T-helper 1 cell treated with Interleukin-12 subunit alpha and Interleukin-12 subunit beta and Interleukin-4 antibody, amounts not matched to agents 30 ng/mL and 1 ng/mL, for 36 hours (primary cell): ENCODE measurements at regions not wholly inside any gene's neighbourhood (a gene's known extent, or its start where the extent isn't known, plus 50 kb on each side); places are given as distances from the start of the nearest gene placed in this dataset.

ENCODE experiments used
- intact Hi-C: fragments of 100-400 bp; cut with micrococcal nuclease; formaldehyde crosslinking; loops from one replicate; pipeline ENCODE4 v1.15.1; 2024

DNA sequence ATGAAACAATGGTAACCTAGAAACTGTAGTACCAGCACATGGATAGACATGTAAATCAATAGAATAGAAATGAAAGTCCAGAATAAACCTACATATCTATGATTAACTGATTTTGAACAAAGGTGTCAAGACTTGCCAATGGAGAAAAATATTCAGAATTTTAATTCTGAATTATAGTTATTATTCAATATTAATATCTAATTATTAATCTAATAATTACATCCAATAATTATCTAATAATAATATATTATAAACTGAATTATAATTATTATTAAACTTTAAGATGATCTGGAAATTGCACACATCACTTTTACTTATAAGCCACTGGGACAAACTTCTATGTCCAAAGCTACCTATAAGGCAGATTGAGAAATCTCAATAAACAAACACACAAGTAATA is 1365.2 kb upstream of the ADGRL3 start:
- intact Hi-C loops, result no loop called here

DNA sequence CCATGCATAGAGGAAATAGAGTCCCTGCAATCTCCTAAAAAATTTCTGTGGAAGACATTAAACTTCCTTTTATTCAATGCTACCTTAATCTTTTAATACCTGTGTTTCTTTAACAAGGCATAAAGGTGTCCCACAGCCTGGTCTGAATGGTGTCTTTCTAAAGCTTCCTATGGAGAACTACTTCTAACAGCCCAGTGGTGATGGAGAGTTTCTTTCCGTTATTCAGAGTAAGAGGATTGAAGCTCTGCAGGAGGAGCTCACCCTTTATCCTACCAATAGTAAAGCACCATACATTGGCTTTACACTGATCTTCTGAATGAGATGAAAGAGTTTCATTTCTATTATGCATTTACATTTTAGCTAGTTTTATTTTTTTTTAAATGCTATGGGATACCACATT is 1362.4 kb upstream of the ADGRL3 start:
- intact Hi-C loops, result no loop called here

DNA sequence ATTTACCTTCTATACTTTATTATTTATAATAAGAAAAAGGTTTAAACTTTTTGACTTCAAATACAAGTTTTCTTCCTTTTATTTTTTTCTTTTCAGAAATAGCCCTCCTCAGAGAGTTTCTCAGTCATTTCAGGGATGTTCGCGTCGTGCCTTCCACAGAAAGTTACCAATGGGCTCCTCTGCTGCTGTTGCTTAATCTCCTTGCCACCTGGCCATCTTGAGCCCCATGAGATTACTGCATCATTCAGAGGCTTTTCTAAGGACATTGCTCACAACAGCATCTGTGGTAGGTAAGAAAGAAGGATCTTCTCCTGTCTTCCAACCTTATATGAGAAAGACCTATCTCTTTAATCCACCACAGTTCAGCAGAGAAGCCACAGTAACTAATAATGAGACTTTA is 1361.9 kb upstream of the ADGRL3 start:
- intact Hi-C loops, result no loop called here

DNA sequence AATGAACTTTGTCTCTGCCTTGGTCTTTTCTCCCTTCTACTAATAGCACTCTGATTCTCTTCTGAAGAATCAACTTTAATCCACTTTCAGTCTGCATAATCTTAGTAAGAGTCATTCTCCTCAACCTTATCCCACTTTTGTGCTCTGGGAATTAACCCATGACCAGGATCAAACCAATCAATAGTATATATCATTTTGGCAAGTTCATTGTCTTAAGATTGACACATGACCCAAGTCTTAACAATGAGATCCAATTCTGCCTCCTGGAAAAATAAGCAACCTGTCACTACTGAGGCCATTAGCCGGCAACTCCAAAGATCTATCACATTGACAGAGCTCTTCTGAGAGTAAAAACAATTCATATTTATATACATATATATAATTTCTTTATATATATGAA is 1358.4 kb upstream of the ADGRL3 start:
- intact Hi-C loops, result no loop called here

DNA sequence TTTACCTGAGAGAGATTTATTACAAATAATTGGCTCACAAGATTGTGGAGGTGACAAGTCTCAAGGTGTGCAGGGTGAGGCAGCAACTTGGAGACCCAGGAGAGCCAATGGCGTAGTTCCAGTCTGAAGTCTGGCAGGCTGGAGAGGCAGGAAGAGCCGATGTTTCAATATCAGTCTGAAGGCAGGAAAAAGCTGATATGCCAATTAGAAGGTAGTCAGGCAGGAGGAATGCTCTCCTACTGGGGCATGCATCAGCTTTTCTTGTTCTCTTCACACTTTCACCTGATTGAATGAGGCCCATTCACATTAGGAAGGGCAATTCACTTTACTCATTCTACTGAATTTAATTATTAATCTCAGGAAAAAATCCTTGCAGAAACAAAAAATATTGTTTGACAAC is 1351.7 kb upstream of the ADGRL3 start:
- intact Hi-C loops, result no loop called here

DNA sequence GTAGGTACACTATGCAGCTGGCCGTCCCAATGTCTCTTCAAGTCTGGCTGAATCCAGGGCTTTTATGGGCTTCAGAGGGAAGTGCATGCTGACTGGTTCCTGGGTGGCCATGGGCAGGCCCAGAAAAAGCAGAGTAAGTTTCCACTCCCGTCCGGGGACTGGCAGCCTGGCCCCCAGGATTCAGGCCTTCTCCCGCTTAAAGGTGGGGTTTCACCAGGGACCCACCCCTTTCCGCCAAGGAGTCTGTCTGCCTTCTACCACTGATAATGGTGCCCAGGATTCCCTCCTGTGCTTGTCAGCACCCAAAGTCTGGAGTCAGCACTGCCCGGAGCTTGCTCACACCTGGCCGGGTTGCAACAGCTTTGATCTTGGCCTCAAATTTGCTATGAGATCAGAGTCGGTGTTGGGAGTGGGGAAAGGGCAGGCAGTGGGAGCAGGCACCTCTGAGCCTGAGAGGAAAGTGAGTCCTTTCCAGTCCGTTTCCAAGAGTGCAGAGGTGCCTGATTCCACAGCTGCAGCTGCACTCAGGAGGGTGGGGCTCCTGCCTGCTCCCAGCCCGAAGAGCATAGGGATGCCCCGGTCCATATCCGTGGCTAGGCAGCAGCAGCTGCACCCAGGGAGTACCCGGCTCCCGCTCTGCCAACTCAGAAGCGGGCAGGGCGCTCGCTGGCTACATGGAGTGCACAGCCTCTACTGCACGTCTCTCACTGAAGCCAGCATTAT is 1344.3 kb upstream of the ADGRL3 start:
- intact Hi-C loops, result no loop called here

DNA sequence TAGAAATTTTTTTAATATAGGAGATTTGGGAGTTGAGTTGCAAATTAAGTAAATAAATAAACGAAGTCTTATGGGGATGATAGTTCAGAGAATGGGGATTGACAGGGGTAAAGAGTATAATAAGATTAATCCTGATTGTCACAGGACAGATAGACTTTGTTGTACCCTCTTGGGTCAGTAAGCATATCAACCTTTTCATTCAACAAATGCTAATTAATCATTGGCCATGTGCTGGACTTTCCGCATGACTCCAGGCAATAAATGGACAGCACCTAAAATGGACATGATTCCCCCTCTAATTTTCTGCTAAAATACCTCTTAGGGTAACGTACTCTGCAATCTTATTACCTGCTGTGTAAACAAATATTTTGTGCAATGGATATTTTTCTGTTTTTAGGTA is 1331.1 kb upstream of the ADGRL3 start:
- intact Hi-C loops, result no loop called here

DNA sequence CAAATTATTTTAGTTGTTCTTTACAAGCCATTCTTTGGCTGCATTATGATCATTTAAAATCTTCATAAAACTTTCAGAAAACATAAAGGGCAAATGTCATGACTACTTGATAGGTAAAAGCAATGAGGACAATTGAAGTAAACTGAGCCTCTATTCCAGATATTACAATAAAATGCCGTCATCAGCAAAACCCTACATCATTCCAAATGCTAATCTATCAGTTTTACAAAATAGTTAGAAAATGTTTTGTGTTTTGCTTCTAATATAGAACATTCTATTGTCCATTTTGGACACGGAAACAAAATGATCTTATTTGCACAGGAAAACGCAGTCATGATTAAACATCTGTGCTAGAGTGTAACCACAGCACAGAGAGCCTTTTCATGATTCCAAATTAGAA is 1330.6 kb upstream of the ADGRL3 start:
- intact Hi-C loops, result no loop called here

DNA sequence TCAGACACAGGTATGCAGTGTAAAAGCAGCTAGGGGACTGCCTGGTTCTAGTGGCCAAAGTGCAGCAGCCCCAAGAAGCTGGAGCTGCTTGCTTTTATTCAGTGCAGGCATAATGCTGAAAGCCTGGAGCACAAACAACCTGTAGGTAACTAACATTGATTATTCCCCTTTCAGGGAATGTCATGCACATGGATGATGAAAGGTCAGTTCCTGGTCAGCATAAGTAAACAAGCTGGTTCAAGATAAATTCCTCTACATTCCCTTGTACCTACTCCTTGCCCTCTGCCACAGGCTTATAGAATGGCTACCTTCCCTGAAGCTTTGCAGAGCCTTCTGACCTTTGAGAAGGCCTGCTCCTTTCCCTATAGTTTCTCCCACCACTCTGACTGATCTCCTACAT is 1318.5 kb upstream of the ADGRL3 start:
- intact Hi-C loops, result no loop called here

DNA sequence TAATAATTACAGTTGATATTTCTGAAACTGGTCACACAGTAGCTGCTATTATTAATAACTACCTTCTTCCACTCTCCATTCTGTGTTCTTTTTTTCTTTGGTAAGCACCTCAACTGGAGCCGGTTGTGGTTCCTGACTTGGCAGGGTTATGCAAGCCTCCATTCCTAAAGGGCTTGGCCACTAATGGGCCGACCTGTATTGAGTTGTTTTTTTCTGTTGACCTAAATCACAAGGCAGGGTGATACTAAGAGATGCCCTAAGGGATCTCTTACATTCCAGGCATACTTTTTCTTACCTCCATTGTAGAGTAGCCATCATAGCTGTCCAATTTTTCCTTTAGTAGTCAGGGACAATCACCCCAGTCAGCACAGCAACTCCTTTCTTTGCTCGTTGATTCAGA is 1295.8 kb upstream of the ADGRL3 start:
- intact Hi-C loops, result no loop called here

DNA sequence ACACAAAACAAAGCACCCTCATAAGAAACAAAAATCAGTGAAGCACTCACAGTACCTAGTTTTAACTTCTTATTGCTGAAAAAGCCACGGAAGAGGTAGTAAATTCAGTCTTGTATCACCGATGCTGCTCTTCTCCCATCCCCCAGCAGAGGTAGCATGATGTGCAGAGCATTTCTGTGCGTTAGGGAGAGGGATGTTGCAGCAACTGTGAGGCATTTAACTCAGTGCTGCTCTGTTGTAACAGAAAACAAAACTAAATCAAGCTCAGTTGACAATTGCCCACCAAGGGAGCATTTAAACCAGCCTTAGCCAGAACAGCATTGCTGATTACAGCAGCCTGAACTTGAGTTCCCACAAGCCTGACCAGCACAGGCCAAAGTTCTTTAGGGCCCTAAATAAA is 1279.7 kb upstream of the ADGRL3 start:
- intact Hi-C loops, result no loop called here

DNA sequence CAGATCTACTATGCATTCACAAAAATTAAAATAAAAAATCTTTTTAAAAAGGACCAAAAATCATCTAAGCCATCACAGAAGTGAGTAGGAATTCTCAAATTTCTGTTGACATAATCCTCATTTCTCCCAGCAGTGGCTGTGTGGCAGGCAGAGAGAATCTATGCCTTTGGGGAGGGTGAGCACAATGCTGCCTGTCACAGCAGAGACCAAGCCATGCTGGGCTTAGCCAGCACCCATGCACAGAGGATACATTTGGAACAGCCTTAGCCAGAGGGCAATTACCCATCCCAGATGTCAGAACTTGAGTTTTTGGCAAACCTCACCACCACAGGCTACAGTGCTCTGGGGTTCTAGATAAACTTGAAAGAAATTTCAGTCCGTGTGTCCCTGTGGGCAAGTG is 1274.8 kb upstream of the ADGRL3 start:
- intact Hi-C loops, result no loop called here

DNA sequence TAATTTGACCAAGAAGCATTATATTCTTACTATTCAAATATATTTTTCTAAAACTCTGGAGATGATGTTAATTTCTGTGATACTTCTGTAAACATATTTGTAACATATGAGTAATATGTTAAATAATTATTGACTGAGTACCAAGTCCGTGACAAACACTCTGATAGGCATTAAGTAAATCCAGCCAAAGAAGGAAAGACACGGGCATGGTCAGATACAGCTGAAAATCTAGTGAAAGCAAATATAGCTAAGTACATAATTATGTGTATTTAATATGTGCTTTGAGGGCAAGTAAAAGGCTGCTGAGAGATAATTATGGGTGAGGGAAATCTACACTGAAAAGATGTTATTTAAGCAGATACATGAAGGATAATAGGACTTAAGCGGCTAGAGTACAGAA is 1263.6 kb upstream of the ADGRL3 start:
- intact Hi-C loops, result no loop called here

DNA sequence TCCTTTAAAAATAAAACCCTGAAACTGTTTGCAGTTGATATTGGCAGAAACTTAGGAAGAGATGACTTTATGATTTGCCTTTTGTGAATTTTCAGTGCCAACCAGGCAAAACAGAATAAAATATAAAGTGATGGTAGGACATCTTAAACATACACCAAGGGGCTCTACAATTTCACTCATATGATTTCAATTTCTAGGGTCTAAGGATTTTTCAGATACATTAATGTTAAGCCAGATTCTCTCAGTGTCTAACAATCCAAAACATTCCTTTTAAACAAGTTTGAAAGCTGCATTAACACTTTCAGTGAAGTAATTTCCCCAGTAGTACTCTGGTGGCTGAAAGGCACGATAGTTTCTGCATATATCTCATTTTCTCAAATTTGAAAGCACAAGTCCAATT is 1262.0 kb upstream of the ADGRL3 start:
- intact Hi-C loops, result no loop called here

DNA sequence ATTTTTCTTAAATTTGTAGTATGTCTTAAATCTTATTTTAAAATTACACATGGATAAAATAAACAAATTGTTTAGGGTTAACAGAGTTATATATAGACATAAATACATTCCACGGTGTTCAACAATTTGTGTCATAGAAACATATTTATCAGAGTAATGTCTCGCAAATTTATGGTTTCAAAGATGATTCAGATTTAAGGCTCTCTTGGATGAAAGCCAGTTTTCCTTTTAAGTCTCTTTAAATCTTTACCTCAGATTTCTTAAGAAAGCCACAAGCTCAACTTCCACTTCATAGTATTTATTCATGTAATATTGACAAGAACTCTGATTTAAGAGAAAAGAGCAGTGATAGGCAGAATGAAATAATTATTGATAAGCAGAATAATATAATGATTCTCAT is 1254.8 kb upstream of the ADGRL3 start:
- intact Hi-C loops, result no loop called here

DNA sequence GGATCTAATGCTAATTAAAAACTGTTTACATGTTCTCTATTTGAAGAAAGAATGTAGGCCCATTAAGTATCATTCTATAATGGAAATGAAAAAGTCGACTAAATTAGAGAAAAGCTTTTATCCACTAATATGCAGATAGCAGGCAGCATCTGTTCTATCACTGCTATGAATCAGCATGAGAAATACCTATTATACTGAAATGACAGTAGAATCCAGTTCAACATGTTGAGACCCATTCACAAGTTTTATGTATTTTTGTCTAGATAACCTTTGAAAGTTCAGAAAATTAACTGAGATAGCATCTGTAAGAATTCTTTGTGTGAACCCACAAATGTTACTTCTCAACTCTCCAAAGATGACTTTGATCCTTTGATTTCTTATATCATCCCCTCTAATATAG is 1254.4 kb upstream of the ADGRL3 start:
- intact Hi-C loops, result no loop called here

DNA sequence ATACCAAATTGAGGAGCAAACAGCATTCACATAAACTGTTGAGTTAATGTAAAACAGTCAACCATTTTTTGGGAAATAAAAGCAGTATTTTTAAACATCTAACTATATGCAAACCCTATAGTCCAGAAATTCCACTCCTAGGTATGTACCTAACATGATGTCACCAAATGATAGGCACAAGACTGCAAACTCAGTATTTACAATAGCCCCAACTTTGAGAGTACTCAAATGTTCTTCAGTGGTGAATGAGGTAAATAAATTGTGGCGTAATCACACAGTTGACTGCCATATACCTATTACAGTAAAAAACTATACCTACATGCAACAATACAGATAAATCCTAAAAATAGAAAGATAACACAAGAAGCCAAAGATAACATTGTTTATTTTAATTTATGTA is 1243.8 kb upstream of the ADGRL3 start:
- intact Hi-C loops, result no loop called here

DNA sequence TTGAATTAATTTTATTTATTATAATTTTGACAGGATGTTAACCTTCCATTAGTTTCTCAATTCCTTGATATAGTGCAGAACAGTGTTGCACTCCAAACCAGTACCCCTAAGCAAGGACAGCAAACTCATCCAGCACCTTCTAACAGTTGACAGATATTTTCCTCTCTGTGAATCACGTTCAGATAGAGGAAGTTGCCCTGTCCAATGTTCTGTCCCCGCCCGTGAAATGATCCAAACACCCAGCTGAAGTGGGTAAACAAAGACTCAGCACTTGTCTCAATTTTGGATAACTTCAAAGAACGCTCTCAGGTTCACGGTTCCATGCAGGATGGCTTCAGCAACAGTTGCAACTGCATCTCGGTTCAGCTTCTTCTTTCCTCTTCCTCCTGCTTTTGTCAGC is 1240.0 kb upstream of the ADGRL3 start:
- intact Hi-C loops, result no loop called here

DNA sequence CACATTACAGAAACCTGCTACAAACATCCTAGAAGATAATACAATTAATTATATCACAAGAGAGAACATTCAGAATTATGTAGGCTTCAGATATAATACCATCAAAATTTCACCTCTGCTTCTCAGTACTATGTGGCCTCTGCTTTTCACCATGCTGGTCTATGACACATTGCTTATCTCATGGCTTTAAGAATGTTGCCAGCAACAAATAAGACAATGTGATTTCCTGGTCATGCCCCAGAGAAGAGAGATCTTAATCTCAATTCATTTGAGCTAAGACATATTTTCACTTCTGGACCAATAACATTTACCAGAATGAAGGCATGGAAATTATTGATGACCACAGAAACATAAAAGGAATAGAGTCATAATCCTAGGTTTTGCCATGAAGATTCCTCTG is 1233.4 kb upstream of the ADGRL3 start:
- intact Hi-C loops, result no loop called here

DNA sequence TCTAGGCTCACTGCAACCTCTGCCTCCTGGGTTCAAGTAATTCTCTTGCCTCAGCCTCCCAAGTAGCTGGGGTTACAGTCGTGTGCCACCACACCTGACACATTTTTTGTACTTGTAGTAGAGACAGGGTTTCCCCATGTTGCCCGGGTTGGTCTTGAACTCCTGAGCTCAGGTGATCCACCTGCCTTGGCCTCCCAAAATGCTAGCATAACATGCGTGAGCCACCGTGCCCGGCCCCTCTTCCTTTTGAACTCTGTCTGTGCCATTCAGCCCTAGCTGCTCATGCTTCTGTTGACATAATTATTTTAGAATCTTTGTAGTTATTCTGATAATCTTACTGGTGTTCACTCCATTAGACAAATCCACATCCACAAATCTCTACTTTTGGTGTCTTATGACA is 1231.3 kb upstream of the ADGRL3 start:
- intact Hi-C loops, result no loop called here

DNA sequence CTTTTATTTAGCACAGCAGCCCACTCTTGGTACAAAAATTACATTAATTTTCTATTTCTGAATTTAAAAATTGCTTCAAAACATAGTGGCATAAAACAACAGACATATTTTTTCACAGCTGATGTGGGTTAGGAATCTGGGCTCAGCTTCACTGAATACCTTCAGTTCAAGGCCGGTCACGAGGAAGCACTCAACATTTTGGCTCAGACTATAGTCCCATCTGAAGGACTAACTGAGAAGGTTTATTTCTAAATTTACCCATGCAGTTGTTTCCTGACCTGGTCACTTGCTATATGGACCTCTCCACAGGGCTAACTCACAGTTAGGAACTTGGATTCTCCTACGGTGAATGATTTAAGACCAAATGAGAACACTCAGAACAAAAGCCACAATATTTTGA is 1230.2 kb upstream of the ADGRL3 start:
- intact Hi-C loops, result no loop called here

DNA sequence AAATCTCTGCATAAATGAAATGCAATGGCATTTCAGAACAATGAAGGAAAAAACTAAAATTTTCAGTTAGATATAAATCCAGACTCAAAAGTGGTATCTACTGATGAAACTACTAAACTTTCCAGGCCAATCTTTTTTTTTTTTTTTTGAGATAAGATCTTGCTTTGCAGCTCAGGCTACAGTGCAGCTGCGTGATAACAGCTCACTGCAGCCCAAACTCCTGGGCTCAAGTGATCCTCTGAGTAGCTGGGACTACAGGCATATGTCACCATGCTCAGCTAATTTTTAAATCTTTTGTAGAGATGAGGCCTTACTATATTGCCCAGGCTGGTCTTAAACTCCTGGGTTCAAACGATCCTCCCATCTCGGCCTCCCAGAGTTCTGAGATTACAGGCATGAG is 1228.2 kb upstream of the ADGRL3 start:
- intact Hi-C loops, result no loop called here

DNA sequence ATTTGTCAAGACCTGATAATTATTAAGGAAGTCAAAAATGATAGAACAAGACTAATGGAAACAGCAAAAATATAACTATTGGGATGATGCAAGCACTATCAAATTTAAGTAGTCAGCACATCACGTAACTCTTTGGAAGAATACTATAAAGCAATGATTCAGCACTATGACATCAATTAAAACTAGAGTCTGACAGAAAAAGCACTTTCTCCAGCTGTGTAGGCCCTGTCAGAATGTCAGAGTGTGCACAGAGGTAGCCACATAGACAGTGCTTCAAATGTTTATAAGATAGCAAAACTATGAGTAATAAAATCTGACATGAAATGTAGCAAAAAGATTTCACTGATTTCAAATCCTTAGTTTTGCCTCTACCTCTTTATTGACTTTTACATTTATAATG is 1226.6 kb upstream of the ADGRL3 start:
- intact Hi-C loops, result no loop called here

DNA sequence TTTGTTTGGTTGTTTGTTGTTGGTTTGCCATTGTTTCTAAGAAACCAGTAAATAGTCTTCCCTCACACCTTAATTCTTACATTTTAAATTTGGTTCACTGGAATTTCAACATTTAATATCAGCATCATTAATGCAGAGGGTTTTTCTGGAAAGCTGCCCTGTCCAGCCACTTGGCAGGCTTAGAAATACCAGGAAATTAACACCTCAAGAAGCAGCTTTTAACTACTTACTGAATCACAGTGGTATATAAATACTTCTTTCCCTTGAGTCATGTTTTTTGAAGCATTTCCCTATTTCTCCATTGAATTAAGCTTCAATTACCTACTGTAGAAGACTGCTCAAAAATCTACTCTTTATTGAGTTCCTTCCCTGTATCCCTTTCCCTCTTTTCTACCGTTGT is 1221.1 kb upstream of the ADGRL3 start:
- intact Hi-C loops, result no loop called here
